Aorta (tissue), 5 donors: ENCODE measurements at regions not wholly inside any gene's neighbourhood (a gene's known extent, or its start where the extent isn't known, plus 50 kb on each side); places are given as distances from the start of the nearest gene placed in this dataset.

Experiments
- ATAC-seq: fragments of 200-7000 bp; cut with Tn5 transposase; one replicate; pipeline ENCODE4 v1.9.1; 2022; ENCODE audit warnings: moderate library complexity; ENCODE audit not compliant: low FRiP score
- DNase-seq, 2 donors: peaks; one replicate each; pipeline ENCODE4 v3.0.0-alpha.2; 2020
- H3K27ac ChIP-seq, 2 donors: one replicate each; pipeline ENCODE4 v1.5.1; 2013; ENCODE audit warnings: low read length in 2 of 2, mild to moderate bottlenecking in 2 of 2, moderate library complexity in 2 of 2, control low read depth in 1 of 2, inconsistent platforms in 1 of 2, low read depth in 1 of 2
- H3K27me3 ChIP-seq, 2 donors: one replicate each; pipeline ENCODE4 v1.6.1; 2013; ENCODE audit warnings: control low read depth in 1 of 2, low read length in 1 of 2, mild to moderate bottlenecking in 1 of 2, moderate library complexity in 1 of 2; ENCODE audit not compliant: insufficient read depth in 2 of 2, control insufficient read depth in 1 of 2
- H3K36me3 ChIP-seq, 2 donors: one replicate each; pipeline ENCODE4 v1.6.1; 2013; ENCODE audit warnings: control low read depth in 1 of 2, low read length in 1 of 2, mild to moderate bottlenecking in 1 of 2; ENCODE audit not compliant: insufficient read depth in 2 of 2, control insufficient read depth in 1 of 2
- H3K4me1 ChIP-seq, 2 donors: one replicate each; pipeline ENCODE4 v1.6.1; 2013; ENCODE audit warnings: low read length in 2 of 2, control low read depth in 1 of 2, mild to moderate bottlenecking in 1 of 2, moderate library complexity in 1 of 2; ENCODE audit not compliant: insufficient read depth in 2 of 2, control insufficient read depth in 1 of 2
- H3K4me3 ChIP-seq, 2 donors: one replicate each; pipeline ENCODE4 v1.5.1; 2013; ENCODE audit warnings: low read length in 2 of 2, control low read depth in 1 of 2, mild to moderate bottlenecking in 1 of 2
- H3K9me3 ChIP-seq: one replicate; pipeline ENCODE4 v1.6.1; 2013; ENCODE audit warnings: mild to moderate bottlenecking, low read length; ENCODE audit not compliant: control insufficient read depth
- WGBS, 2 donors: extraction: QIAGEN DNeasy Blood & Tissue Kit; methylation state at CpG; one replicate each; pipeline ENCODE4 v1.1.7; 2013; 5-methylcytosine and 5-hydroxymethylcytosine counted together
- intact Hi-C, 2 donors: fragments of 100-400 bp; cut with DNase I; formaldehyde crosslinking; loops; one replicate each; pipeline versions ENCODE4 v1.14.2 to v1.15.0; 2022
- donor health status: healthy with polysubstance abuse.
- donor health status: Bipolar disorder and iron deficiency.
- donor health status: DM: no; HTN: no; CAD: no.
- donor health status: DM: no; HTN: no; CAD: no.
- donor health status: DM: yes; HTN: yes; CAD: no.

GRCh38 chr3:643376-643775, 446.8 kb downstream of the CHL1 start:
- no peak overlapping the region for H3K4me3 ChIP-seq
- no peak for DNase-seq
- intact Hi-C loops: no loop called here
- H3K9me3 ChIP-seq: no peaks in the 10 kb centered on the region
- H3K27me3 ChIP-seq: no peaks in the 10 kb centered on the region
- ATAC-seq: no peak
- no peaks in the 10 kb centered on the region for H3K36me3 ChIP-seq
- WGBS, 2 donors: 81 to 89% methylated on average over 1 of the region's 1 CpG
- no peak overlapping the region for H3K27ac ChIP-seq
- H3K4me1 ChIP-seq: no peaks in the 10 kb centered on the region

DNA sequence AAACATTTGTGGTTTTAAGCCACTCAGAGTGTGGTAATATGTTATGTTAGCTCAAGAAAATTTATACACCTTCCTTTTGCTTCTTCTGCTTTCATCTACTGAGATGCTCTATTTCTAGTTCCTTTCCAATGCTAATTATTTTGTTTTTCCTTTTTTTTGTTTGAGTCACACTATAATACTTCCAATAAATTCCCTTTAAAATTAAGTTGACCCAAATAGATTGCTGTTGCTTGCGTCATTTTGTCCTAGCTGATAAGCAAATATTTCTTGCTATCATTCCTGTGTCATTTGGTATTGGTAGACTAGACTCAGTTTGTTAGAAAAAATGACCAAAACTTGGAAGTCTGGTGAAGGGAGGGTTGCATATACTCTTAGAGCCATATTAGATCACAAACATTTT, 437.0 kb upstream of the CNTN6 start:
- Histone ChIP-seq H3K27ac (no peak overlapping the region), H3K9me3 (no peaks in the 10 kb centered on the region), H3K36me3 (no peaks in the 10 kb centered on the region), H3K27me3 (no peaks in the 10 kb centered on the region), H3K4me1 (no peaks in the 10 kb centered on the region), H3K4me3 (no peak overlapping the region)
- no peak for DNase-seq
- WGBS, 2 donors: 91% methylated on average over 1 of the region's 1 CpG
- intact Hi-C loops: no loop called here
- ATAC-seq: no peak

- intact Hi-C loops: no loop called here
- no peaks in the 10 kb centered on the region for H3K27me3 ChIP-seq
- H3K27ac ChIP-seq: no peak overlapping the region
- no peak overlapping the region for H3K4me3 ChIP-seq
- H3K36me3 ChIP-seq: no peaks in the 10 kb centered on the region
- no peaks in the 10 kb centered on the region for H3K4me1 ChIP-seq
- H3K9me3 ChIP-seq: no peaks in the 10 kb centered on the region
- DNase-seq (no peak), ATAC-seq (no peak)
- 90 to 95% methylated on average over 3 of the region's 3 CpGs for WGBS, 2 donors
Observed at GRCh38 chr3:661356-661755, 431.5 kb upstream of the CNTN6 start.

DNA sequence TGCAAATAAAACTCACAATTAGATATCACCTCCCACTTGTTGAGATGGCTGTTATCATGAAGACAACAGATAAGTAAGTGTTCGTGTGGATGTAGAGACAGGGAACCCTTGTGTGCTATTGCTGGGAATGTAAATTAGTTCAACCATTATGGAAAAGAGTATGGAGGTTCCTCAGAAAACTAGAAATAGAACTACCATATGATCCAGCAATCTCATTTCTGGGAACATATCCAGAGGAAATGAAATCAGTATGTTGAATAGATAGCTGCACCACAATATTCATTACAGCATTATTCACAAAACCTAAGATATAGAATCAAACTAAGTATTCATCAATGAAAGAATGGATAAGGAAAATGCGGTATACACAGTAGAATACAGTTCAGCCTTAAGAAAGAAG, 418.7 kb upstream of the CNTN6 start:
- intact Hi-C loops: no loop called here
- Histone ChIP-seq H3K4me3 (no peak overlapping the region), H3K4me1 (no peaks in the 10 kb centered on the region), H3K27ac (no peak overlapping the region), H3K27me3 (no peaks in the 10 kb centered on the region), H3K9me3 (peaks cover 2% of the 10 kb centered on the region), H3K36me3 (no peaks in the 10 kb centered on the region)
- no peak for DNase-seq
- 75 to 81% methylated on average over 2 of the region's 2 CpGs for WGBS, 2 donors
- ATAC-seq: no peak

GRCh38 chr3:675846-676245, 417.0 kb upstream of the CNTN6 start:
- DNase-seq (no peak), ATAC-seq (no peak)
- H3K27me3 ChIP-seq: no peaks in the 10 kb centered on the region
- 73 to 77% methylated on average over 4 of the region's 4 CpGs for WGBS, 2 donors
- H3K4me1 ChIP-seq: no peaks in the 10 kb centered on the region
- no peak overlapping the region for H3K4me3 ChIP-seq
- H3K36me3 ChIP-seq: no peaks in the 10 kb centered on the region
- intact Hi-C loops: no loop called here
- H3K9me3 ChIP-seq: no peaks in the 10 kb centered on the region
- no peak overlapping the region for H3K27ac ChIP-seq

DNA sequence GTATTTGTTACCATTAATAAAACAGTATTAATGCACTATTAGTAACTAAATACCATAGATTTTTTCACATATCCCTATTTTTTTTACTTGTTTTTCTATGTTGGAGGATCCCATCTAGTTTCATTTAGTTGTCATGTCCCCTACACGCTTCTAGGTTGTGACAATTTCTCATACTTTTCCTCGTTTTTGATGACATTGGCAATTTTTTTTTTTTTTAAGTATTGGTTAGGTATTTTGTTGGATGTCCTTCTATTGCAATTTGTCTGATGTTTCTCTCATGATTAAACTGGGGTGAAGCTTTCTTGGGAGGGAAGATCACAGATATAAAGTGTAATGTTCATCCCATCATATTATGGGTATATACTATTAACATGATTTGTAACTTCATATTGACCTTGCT, 409.1 kb upstream of the CNTN6 start:
- H3K36me3 ChIP-seq: no peaks in the 10 kb centered on the region
- intact Hi-C loops: no loop called here
- ATAC-seq (no peak), DNase-seq (no peak)
- H3K4me3 ChIP-seq: no peak overlapping the region
- no peaks in the 10 kb centered on the region for H3K9me3 ChIP-seq
- no peaks in the 10 kb centered on the region for H3K27me3 ChIP-seq
- H3K4me1 ChIP-seq: no peaks in the 10 kb centered on the region
- H3K27ac ChIP-seq: no peak overlapping the region
- WGBS, 2 donors: 68 to 73% methylated on average over 2 of the region's 2 CpGs

DNA sequence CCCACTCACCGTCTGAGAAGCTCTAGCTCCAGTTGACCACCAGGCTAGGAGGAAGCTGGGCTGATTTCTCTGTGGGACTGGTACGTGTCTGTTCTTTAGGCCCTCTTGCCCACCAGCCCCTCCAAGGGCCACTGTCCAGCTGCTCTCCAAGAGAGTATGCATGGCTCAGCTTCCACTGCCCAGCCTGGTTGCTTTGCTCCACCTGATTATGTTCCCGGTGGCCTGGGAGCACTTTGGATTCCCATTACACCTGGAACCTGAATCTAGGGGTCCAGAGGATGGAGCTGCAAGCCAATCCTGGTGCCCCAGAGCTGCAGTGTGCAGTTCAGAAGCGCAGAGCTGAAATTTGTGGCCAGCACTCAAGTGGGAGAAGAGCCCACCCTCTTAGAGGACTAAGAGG, 402.1 kb upstream of the CNTN6 start:
- Histone ChIP-seq H3K27ac (no peak overlapping the region), H3K27me3 (no peaks in the 10 kb centered on the region), H3K36me3 (peaks cover 0 to 2% of the 10 kb centered on the region in 2 donors), H3K4me3 (no peak overlapping the region), H3K4me1 (no peaks in the 10 kb centered on the region), H3K9me3 (no peaks in the 10 kb centered on the region)
- intact Hi-C loops: no loop called here
- WGBS, 2 donors: 84 to 89% methylated on average over 4 of the region's 4 CpGs
- DNase-seq (no peak), ATAC-seq (no peak)

- WGBS, 2 donors: 69 to 78% methylated on average over 2 of the region's 2 CpGs
- no peaks in the 10 kb centered on the region for H3K27me3 ChIP-seq
Observed at GRCh38 chr3:700514-700913, 392.3 kb upstream of the CNTN6 start.

DNA sequence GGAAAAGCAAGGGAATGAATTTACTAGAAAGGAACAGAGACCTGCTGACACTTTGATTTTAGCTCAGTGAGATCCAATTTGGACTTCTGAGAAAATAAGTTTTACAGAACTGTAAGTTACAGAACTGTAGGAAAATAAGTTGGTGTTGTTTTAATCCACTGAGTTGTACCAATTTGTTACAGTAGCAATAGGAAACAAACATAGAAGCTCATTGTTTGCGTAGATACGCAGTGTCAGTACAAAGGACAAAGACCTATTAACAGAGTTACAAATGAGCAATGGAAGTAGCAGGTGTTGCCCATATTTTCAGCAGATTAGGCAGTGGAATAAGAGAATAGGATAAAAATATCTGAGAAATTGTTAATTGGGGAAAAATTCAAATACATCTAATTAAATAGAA, 385.8 kb upstream of the CNTN6 start:
- DNase-seq (no peak), ATAC-seq (no peak)

More at GRCh38 chr3:700514-700913, 392.3 kb upstream of the CNTN6 start:
- ATAC-seq (no peak), DNase-seq (no peak)
- intact Hi-C loops: no loop called here
- H3K27ac ChIP-seq: no peak overlapping the region
- no peaks in the 10 kb centered on the region for H3K4me1 ChIP-seq
- H3K4me3 ChIP-seq: no peak overlapping the region
- no peaks in the 10 kb centered on the region for H3K36me3 ChIP-seq
- no peaks in the 10 kb centered on the region for H3K9me3 ChIP-seq

More for the DNA sequence above, 385.8 kb upstream of the CNTN6 start:
- H3K4me3 ChIP-seq: no peak overlapping the region
- H3K9me3 ChIP-seq: no peaks in the 10 kb centered on the region
- WGBS, 2 donors: 47% methylated on average over 2 of the region's 2 CpGs
- no peaks in the 10 kb centered on the region for H3K4me1 ChIP-seq
- H3K27me3 ChIP-seq: no peaks in the 10 kb centered on the region
- H3K27ac ChIP-seq: no peak overlapping the region
- H3K36me3 ChIP-seq: no peaks in the 10 kb centered on the region
- intact Hi-C loops: no loop called here
